CD4-positive, alpha-beta T cell (primary cell): ENCODE measurements at regions not wholly inside any gene's neighbourhood (a gene's known extent, or its start where the extent isn't known, plus 50 kb on each side); places are given as distances from the start of the nearest gene placed in this dataset.
A peak's percentile ranks its signal among the peaks of the same experiment; 100 is the strongest.

Source experiments
- ATAC-seq: fragments of 200-7000 bp; cut with Tn5 transposase; one replicate; pipeline ENCODE4 v1.10.0; 2022; ENCODE audit warnings: mild to moderate bottlenecking; ENCODE audit not compliant: poor library complexity
- CTCF ChIA-PET: fragments of 350-600 bp; sonication (Branson Sonifier 250); formaldehyde crosslinking; loops from one replicate; lab custom pipeline; 2021; ENCODE audit warnings: antibody characterized with exemption, inconsistent platforms; lab: Charles Lee
- POLR2A ChIA-PET: fragments of 350-600 bp; sonication (Branson Sonifier 250); formaldehyde crosslinking; loops from one replicate; lab custom pipeline; 2021; ENCODE audit warnings: antibody characterized with exemption, inconsistent platforms; lab: Charles Lee
- DNase-seq, 14 experiments: peaks; one replicate each; pipeline ENCODE4 v3.0.0-alpha.2; 2013 to 2020; ENCODE audit warnings: mixed read lengths in 2 of 14
- H3K27ac ChIP-seq, 2 donors: one replicate each; pipeline versions ENCODE4 v1.5.1 to v1.7.0; 2013; ENCODE audit warnings: low read length in 2 of 2, low read depth in 1 of 2, mild to moderate bottlenecking in 1 of 2
- H3K27me3 ChIP-seq, 2 experiments: 1 replicate in 1 of 2; 2 replicates in 1 of 2; pipeline versions ENCODE4 v1.6.1 to v1.7.0; 2013; ENCODE audit warnings: low read length in 2 of 2, control low read depth in 1 of 2, mild to moderate bottlenecking in 1 of 2, moderate library complexity in 1 of 2; ENCODE audit not compliant: insufficient read depth in 2 of 2, control insufficient read depth in 1 of 2
- H3K36me3 ChIP-seq: one replicate; pipeline ENCODE4 v1.6.1; 2013; ENCODE audit warnings: low read length, control low read depth; ENCODE audit not compliant: insufficient read depth
- H3K4me1 ChIP-seq: one replicate; pipeline ENCODE4 v1.6.1; 2013; ENCODE audit warnings: low read length, control low read depth; ENCODE audit not compliant: insufficient read depth
- H3K4me3 ChIP-seq: one replicate; pipeline ENCODE4 v1.5.1; 2013; ENCODE audit warnings: mild to moderate bottlenecking, low read length, moderate library complexity
- H3K9me3 ChIP-seq, 2 experiments: 1 replicate in 1 of 2; 2 replicates in 1 of 2; pipeline versions ENCODE4 v1.6.1 to v1.7.0; 2013; ENCODE audit warnings: low read length in 2 of 2, mild to moderate bottlenecking in 2 of 2, control low read depth in 1 of 2, moderate library complexity in 1 of 2; ENCODE audit not compliant: control insufficient read depth in 1 of 2, insufficient read depth in 1 of 2
- H3K27ac Mint-ChIP-seq: one replicate; pipeline ENCODE4 v1.8.0; 2020; ENCODE audit warnings: mixed read lengths
- H3K27me3 Mint-ChIP-seq: one replicate; pipeline ENCODE4 v1.8.0; 2021; ENCODE audit warnings: mixed read lengths
- H3K36me3 Mint-ChIP-seq: one replicate; pipeline ENCODE4 v1.8.0; 2021; ENCODE audit warnings: low read depth, mixed read lengths
- H3K4me1 Mint-ChIP-seq: one replicate; pipeline ENCODE4 v1.8.0; 2021; ENCODE audit warnings: low read depth, mixed read lengths
- H3K4me3 Mint-ChIP-seq: one replicate; pipeline ENCODE4 v1.8.0; 2020; ENCODE audit warnings: mild to moderate bottlenecking, mixed read lengths
- H3K9me3 Mint-ChIP-seq: one replicate; pipeline ENCODE4 v1.8.0; 2020; ENCODE audit warnings: mixed read lengths
- CTCF ChIP-seq: fragments of 200-600 bp; IDR thresholded peaks from one replicate; pipeline ENCODE4 v1.8.0; 2022; ENCODE audit warnings: antibody characterized with exemption, mild to moderate bottlenecking
- intact Hi-C, 2 experiments: fragments of 100-400 bp; cut with DNase I in 1 of 2; cut with micrococcal nuclease in 1 of 2; formaldehyde crosslinking; loops; one replicate each; pipeline versions ENCODE4 v1.15.1 to v1.9.0; 2023 to 2025; cut with DNase I, micrococcal nuclease

- intact Hi-C loops, result no loop called here
- Histone ChIP-seq H3K27ac (no peak overlapping the region), H3K27me3 (no peaks in the 10 kb centered on the region), H3K9me3 (no peaks in the 10 kb centered on the region), H3K4me1 (no peaks in the 10 kb centered on the region), H3K36me3 (no peaks in the 10 kb centered on the region), H3K4me3 (no peak overlapping the region)
- Mint-ChIP-seq H3K9me3 (no peaks in the 10 kb centered on the region), H3K4me3 (no peak overlapping the region), H3K4me1 (no peaks in the 10 kb centered on the region), H3K27me3 (no peaks in the 10 kb centered on the region), H3K36me3 (peaks cover 8% of the 10 kb centered on the region), H3K27ac (no peak overlapping the region)
- TF ChIP-seq CTCF, result no peak
- DNase-seq (no peak), ATAC-seq (no peak)
- CTCF ChIA-PET, result no interaction called here
- POLR2A ChIA-PET, result no interaction called here
These were observed 198.3 kb downstream of the LTN1 start for GRCh38 chr21:28794371-28794851.

DNA sequence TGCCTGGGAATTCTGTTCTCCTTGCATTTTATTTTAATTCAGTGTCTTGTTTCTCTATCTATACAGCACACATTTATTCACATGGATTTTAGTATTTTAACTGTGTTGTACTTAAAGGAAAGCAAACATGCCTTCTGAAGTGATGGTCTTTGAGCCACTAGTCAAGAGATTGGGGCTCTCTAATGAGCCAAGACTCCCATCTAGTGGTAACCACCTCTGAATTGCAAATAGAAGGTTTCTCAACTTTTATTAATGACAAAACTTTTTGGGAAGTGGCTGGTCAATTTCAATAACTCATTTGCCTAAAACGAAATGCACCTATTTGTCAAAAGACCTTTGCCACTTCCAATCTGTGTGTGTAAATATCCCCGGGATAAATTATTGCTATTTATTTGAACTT is 199.6 kb downstream of the LTN1 start:
- no peaks in the 10 kb centered on the region for H3K9me3 ChIP-seq
- no peaks in the 10 kb centered on the region for H3K36me3 ChIP-seq
- POLR2A ChIA-PET, result no interaction called here
- H3K4me3 ChIP-seq, result no peak overlapping the region
- no peaks in the 10 kb centered on the region for H3K4me1 ChIP-seq
- no peaks in the 10 kb centered on the region for H3K27me3 Mint-ChIP-seq
- DNase-seq (peak in 1 of 14 experiments; percentile 11), ATAC-seq (no peak)
- no peaks in the 10 kb centered on the region for H3K27me3 ChIP-seq
- CTCF ChIA-PET, result no interaction called here
- H3K27ac ChIP-seq, result no peak overlapping the region
- no peak overlapping the region for H3K4me3 Mint-ChIP-seq
- intact Hi-C loops, result loop anchor here in 1 of 2 experiments (1.0 kb wide), 1 partner anchor 43 kb away; no protein-coding TSS in a partner anchor
- no peak for TF ChIP-seq CTCF
- no peaks in the 10 kb centered on the region for H3K36me3 Mint-ChIP-seq
- no peaks in the 10 kb centered on the region for H3K4me1 Mint-ChIP-seq
- H3K9me3 Mint-ChIP-seq, result no peaks in the 10 kb centered on the region
- no peak overlapping the region for H3K27ac Mint-ChIP-seq

- POLR2A ChIA-PET, result no interaction called here
- no peaks in the 10 kb centered on the region for H3K27me3 ChIP-seq
- Mint-ChIP-seq H3K4me3 (no peak overlapping the region), H3K27ac (no peak overlapping the region), H3K9me3 (no peaks in the 10 kb centered on the region), H3K36me3 (peaks cover 11% of the 10 kb centered on the region), H3K27me3 (no peaks in the 10 kb centered on the region), H3K4me1 (no peaks in the 10 kb centered on the region)
- H3K36me3 ChIP-seq, result no peaks in the 10 kb centered on the region
- no peaks in the 10 kb centered on the region for H3K9me3 ChIP-seq
- no peak for ATAC-seq
- H3K4me3 ChIP-seq, result no peak overlapping the region
- CTCF ChIA-PET, result no interaction called here
- no peak overlapping the region for H3K27ac ChIP-seq
- H3K4me1 ChIP-seq, result no peaks in the 10 kb centered on the region
- intact Hi-C loops, result no loop called here
- TF ChIP-seq CTCF, result no peak
- no peak for DNase-seq
These were observed 200.9 kb downstream of the LTN1 start for GRCh38 chr21:28791595-28792282.
